Activated CD8-positive, alpha-beta memory T cell treated with anti-CD3 and anti-CD28 coated beads for 24 hours (primary cell): ENCODE measurements at regions not wholly inside any gene's neighbourhood (a gene's known extent, or its start where the extent isn't known, plus 50 kb on each side); places are given as distances from the start of the nearest gene placed in this dataset.

ENCODE experiments used
- DNase-seq: peaks from one replicate; pipeline ENCODE4 v3.0.0-alpha.2; 2020

- no peak for DNase-seq
Observed at GRCh38 chr12:77569876-77570275, 260.8 kb upstream of the NAV3 start.

GRCh38 chr12:77560714-77561113, 270.0 kb upstream of the NAV3 start:
- no peak for DNase-seq

- DNase-seq: no peak
Observed at GRCh38 chr12:77559400-77560074, 271.2 kb upstream of the NAV3 start.

GRCh38 chr12:77555074-77555473, 275.6 kb upstream of the NAV3 start:
- DNase-seq: no peak

GRCh38 chr12:77553976-77554619, 276.6 kb upstream of the NAV3 start:
- DNase-seq: no peak

- no peak for DNase-seq
Observed at GRCh38 chr12:77549383-77550128, 281.1 kb upstream of the NAV3 start.

GRCh38 chr12:77548797-77549196, 281.9 kb upstream of the NAV3 start:
- no peak for DNase-seq

GRCh38 chr12:77540097-77540496, 290.6 kb upstream of the NAV3 start:
- DNase-seq: no peak

- no peak for DNase-seq
Observed at GRCh38 chr12:77537663-77538062, 293.0 kb upstream of the NAV3 start.

GRCh38 chr12:77535734-77536133, 295.0 kb upstream of the NAV3 start:
- DNase-seq: no peak

- DNase-seq: no peak
Observed at GRCh38 chr12:77531912-77532311, 298.8 kb upstream of the NAV3 start.

GRCh38 chr12:77522247-77522646, 308.4 kb upstream of the NAV3 start:
- DNase-seq: no peak

- DNase-seq: no peak
Observed at GRCh38 chr12:77521508-77522115, 309.1 kb upstream of the NAV3 start.

GRCh38 chr12:77514511-77514910, 316.2 kb upstream of the NAV3 start:
- DNase-seq: no peak

GRCh38 chr12:77510985-77511384, 319.7 kb upstream of the NAV3 start:
- DNase-seq: no peak

- no peak for DNase-seq
Observed at GRCh38 chr12:77504466-77504865, 326.2 kb upstream of the NAV3 start.

- DNase-seq: no peak
Observed at GRCh38 chr12:77500089-77500488, 330.6 kb upstream of the NAV3 start.

GRCh38 chr12:77497647-77498046, 333.0 kb upstream of the NAV3 start:
- no peak for DNase-seq

- DNase-seq: no peak
Observed at GRCh38 chr12:77496714-77497113, 334.0 kb upstream of the NAV3 start.

- no peak for DNase-seq
Observed at GRCh38 chr12:77494296-77494695, 336.4 kb upstream of the NAV3 start.

- no peak for DNase-seq
Observed at GRCh38 chr12:77493302-77494168, 337.2 kb upstream of the NAV3 start.

- DNase-seq: no peak
Observed at GRCh38 chr12:77492536-77492935, 338.2 kb upstream of the NAV3 start.
